Breast epithelium (tissue), 3 donors: ENCODE measurements at regions not wholly inside any gene's neighbourhood (a gene's known extent, or its start where the extent isn't known, plus 50 kb on each side); places are given as distances from the start of the nearest gene placed in this dataset.

Experiments used
- CTCF ChIP-seq, 3 donors: fragments of 450-650 bp; IDR thresholded peaks; one replicate each; pipeline ENCODE4 v1.5.1; 2016 to 2017; ENCODE audit warnings: antibody characterized with exemption in 3 of 3, mild to moderate bottlenecking in 3 of 3, moderate library complexity in 3 of 3
- POLR2A ChIP-seq: fragments of 450-650 bp; IDR thresholded peaks from one replicate; pipeline ENCODE4 v1.6.1; 2016; ENCODE audit warnings: antibody characterized with exemption, mild to moderate bottlenecking, moderate library complexity
- POLR2AphosphoS5 ChIP-seq, 3 donors: sonication (generic); formaldehyde crosslinking; IDR thresholded peaks; one replicate each; pipeline ENCODE4 v1.6.1; 2017; ENCODE audit warnings: antibody characterized with exemption in 3 of 3

GRCh38 chr12:92261692-92262091, 116.0 kb upstream of the BTG1 start:
- no peak for TF ChIP-seq CTCF (IDR thresholded peaks at IDR 0.05)
- TF ChIP-seq POLR2A: no peak
- TF ChIP-seq POLR2AphosphoS5 (IDR thresholded peaks at IDR 0.05): no peak
